BLaER1 treated with 17β-estradiol and CSF1 and Interleukin-3, amounts not matched to agents 10 nM and 100 nM (cell line): ENCODE measurements at regions not wholly inside any gene's neighbourhood (a gene's known extent, or its start where the extent isn't known, plus 50 kb on each side); places are given as distances from the start of the nearest gene placed in this dataset.
"Not testable (repeated sequence)": the region's sequence is repeated elsewhere in the genome, so short reads cannot be mapped to it uniquely, and the experiment has no call there.

ENCODE experiments used
- H3K27ac ChIP-seq, 11 experiments: shearing (Covaris generic); formaldehyde crosslinking; 2 replicates each; pipeline ENCODE4 v1.8.1; 2022
- H3K27me3 ChIP-seq, 11 experiments: shearing (Covaris generic); formaldehyde crosslinking; 2 replicates each; pipeline ENCODE4 v1.8.1; 2022
- H3K36me3 ChIP-seq, 11 experiments: shearing (Covaris generic); formaldehyde crosslinking; 2 replicates each; pipeline ENCODE4 v1.8.1; 2022
- H3K4me1 ChIP-seq, 10 experiments: shearing (Covaris generic); formaldehyde crosslinking; 2 replicates each; pipeline ENCODE4 v1.8.1; 2022
- H3K4me2 ChIP-seq, 11 experiments: shearing (Covaris generic); formaldehyde crosslinking; 2 replicates each; pipeline ENCODE4 v1.8.1; 2022
- H3K4me3 ChIP-seq, 10 experiments: shearing (Covaris generic); formaldehyde crosslinking; 2 replicates each; pipeline ENCODE4 v1.8.1; 2022
- H3K9ac ChIP-seq, 11 experiments: shearing (Covaris generic); formaldehyde crosslinking; 2 replicates each; pipeline ENCODE4 v1.8.1; 2022
- H3K9me3 ChIP-seq, 11 experiments: shearing (Covaris generic); formaldehyde crosslinking; replicated peaks in 1 of 11; 2 replicates each; pipeline ENCODE4 v1.8.1; 2022
- H4K20me1 ChIP-seq, 11 experiments: shearing (Covaris generic); formaldehyde crosslinking; 2 replicates each; pipeline ENCODE4 v1.8.1; 2022
- Cebpa-rat ChIP-seq, 11 experiments: shearing (Covaris generic); IDR thresholded peaks; 2 replicates each; pipeline ENCODE4 v1.8.1; 2022

- no peak overlapping the region for H3K4me2 ChIP-seq
- no peaks in the 10 kb centered on the region for H3K4me1 ChIP-seq
- no peak overlapping the region for H3K27ac ChIP-seq
- H3K9ac ChIP-seq, result no peak overlapping the region
- H4K20me1 ChIP-seq, result no peaks in the 10 kb centered on the region
- H3K36me3 ChIP-seq, result no peaks in the 10 kb centered on the region
- H3K4me3 ChIP-seq, result no peak overlapping the region
- no peak for TF ChIP-seq Cebpa-rat (IDR thresholded peaks at IDR 0.05)
- H3K9me3 ChIP-seq, result no peaks in the 10 kb centered on the region
- no peaks in the 10 kb centered on the region for H3K27me3 ChIP-seq
Observed at GRCh38 chr5:163248871-163249270, 188.5 kb upstream of the CCNG1 start.

DNA sequence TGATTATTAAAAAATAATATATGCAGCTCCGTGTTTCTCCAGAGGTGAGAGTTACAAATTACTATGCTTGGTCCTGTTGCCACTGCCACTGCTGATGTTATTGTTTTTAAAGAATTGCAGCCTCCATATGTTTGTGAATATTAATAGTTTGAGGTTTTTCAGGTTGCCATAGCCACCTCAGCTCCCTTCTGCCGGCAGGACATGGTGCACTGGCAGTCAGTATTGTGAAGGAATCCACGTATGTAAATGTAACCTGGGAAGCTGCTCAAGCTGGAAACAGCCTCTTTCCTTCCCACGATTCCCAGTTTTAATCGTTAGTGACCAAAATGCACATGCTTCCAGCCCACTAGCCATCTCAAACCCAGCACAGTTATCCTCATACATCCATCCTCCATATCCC, 184.4 kb upstream of the CCNG1 start:
- no peak overlapping the region for H3K4me2 ChIP-seq
- H3K4me1 ChIP-seq, result no peaks in the 10 kb centered on the region
- no peak overlapping the region for H3K27ac ChIP-seq
- no peaks in the 10 kb centered on the region for H3K36me3 ChIP-seq
- no peak overlapping the region for H3K9ac ChIP-seq
- H3K4me3 ChIP-seq, result no peak overlapping the region
- no peak for TF ChIP-seq Cebpa-rat (IDR thresholded peaks at IDR 0.05)
- H3K27me3 ChIP-seq, result no peaks in the 10 kb centered on the region
- H3K9me3 ChIP-seq, result no peaks in the 10 kb centered on the region
- H4K20me1 ChIP-seq, result no peaks in the 10 kb centered on the region

DNA sequence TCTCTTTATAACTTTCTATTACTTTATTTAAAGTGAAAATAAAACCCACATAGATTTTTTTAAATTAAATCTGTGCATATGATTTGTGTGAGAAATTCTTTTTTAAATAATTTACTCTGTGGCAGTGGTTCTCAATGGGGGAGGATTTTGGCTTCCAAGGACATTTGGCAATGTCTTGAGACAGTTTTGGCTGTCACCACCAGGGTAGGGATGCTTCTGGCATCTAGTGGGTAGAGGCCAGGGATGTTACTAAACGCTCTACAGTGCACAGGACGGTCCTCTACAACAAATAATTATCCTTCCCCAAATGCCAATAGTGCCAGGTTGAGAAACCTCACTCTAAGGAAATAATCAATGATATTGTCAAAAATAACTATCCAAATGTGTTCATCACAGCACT, 177.9 kb upstream of the CCNG1 start:
- TF ChIP-seq Cebpa-rat (IDR thresholded peaks at IDR 0.05), result no peak
- H3K4me1 ChIP-seq, result no peaks in the 10 kb centered on the region
- H3K9me3 ChIP-seq, result peaks cover 0 to 8% (median 0%) of the 10 kb centered on the region in 11 experiments; a peak in 3 of 22 replicates
- no peak overlapping the region for H3K27ac ChIP-seq
- H3K4me3 ChIP-seq, result no peak overlapping the region
- H3K36me3 ChIP-seq, result no peaks in the 10 kb centered on the region
- H3K27me3 ChIP-seq, result no peaks in the 10 kb centered on the region
- no peak overlapping the region for H3K9ac ChIP-seq
- no peaks in the 10 kb centered on the region for H4K20me1 ChIP-seq
- H3K4me2 ChIP-seq, result no peak overlapping the region

DNA sequence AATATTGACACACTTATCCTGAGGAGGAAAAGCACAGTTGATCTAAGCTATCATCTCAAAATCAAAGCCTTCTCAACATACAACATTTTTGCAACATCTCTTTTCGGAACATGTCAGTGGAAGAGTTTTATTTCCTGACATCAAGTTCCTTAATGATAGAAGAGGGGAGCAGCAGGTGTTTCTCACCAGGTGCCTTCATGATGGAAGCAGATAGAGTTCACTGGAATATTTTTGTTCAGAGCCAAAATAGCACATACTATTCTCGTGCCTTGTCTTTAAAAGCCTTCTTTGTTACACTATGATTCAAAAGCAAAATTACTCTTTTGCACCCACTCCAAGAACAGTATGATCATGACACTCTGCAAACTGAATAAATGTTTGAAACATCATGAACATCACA, 176.9 kb upstream of the CCNG1 start:
- no peak overlapping the region for H3K27ac ChIP-seq
- no peak overlapping the region for H3K4me2 ChIP-seq
- peaks cover 0 to 8% (median 0%) of the 10 kb centered on the region in 11 experiments; a peak in 3 of 22 replicates for H3K9me3 ChIP-seq
- TF ChIP-seq Cebpa-rat (IDR thresholded peaks at IDR 0.05), result no peak
- H3K9ac ChIP-seq, result no peak overlapping the region
- no peaks in the 10 kb centered on the region for H3K4me1 ChIP-seq
- H3K36me3 ChIP-seq, result no peaks in the 10 kb centered on the region
- no peak overlapping the region for H3K4me3 ChIP-seq
- H4K20me1 ChIP-seq, result no peaks in the 10 kb centered on the region
- H3K27me3 ChIP-seq, result no peaks in the 10 kb centered on the region

DNA sequence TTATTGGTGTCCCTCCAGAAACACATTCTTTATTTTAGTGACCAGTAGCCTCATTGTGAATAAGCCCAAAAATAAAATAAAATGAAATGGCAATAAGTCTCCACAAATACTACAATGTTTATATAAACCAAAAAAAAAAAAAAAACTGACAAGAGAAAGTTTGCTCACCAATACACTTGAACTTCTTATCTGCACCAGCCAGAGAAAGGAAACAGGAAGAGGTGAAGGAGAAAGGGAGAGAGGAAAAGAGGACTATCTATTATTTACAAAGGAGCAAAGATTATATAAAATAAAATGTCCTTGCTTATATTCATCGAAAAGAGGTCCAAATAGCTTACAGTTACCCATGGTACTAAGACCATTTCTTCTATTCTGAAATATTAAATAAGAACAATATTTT, 176.4 kb upstream of the CCNG1 start:
- Histone ChIP-seq H3K4me2 (no peak overlapping the region), H3K9ac (no peak overlapping the region), H3K36me3 (no peaks in the 10 kb centered on the region), H3K4me3 (no peak overlapping the region), H3K9me3 (peaks cover 0 to 8% (median 0%) of the 10 kb centered on the region in 11 experiments; a peak in 3 of 22 replicates), H3K27ac (no peak overlapping the region), H3K4me1 (no peaks in the 10 kb centered on the region), H4K20me1 (no peaks in the 10 kb centered on the region), H3K27me3 (no peaks in the 10 kb centered on the region)
- no peak for TF ChIP-seq Cebpa-rat (IDR thresholded peaks at IDR 0.05)

DNA sequence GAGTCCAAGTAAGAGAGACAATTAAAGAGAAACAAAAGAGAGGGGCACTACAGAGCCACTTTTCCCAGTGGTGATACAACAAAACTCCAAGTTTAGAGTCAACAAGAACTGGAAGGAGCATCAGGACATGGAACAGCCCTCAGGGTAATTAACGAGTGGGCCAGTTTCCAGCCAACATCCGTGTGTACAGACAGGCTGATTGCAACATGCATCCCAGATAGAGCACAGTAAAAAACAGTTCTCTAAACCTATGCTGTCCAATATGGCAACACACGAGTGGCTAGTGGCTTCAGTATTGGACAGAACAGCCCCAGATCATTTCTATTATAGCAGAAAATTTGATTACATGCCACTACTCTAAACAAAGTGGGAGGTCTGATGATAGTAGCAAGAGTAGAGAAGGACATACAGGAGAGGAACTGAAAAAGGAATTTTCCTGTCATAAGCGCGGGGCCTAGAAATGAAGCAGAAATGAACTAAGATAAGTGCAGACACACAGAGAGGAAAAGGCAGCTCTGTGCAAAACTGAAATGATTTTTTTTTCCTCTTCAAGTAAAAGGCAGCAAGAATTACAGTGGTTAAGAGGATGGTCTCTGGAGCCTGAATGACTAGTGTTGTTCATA, 175.6 kb upstream of the CCNG1 start:
- H3K36me3 ChIP-seq, result no peaks in the 10 kb centered on the region
- TF ChIP-seq Cebpa-rat (IDR thresholded peaks at IDR 0.05), result no peak
- no peaks in the 10 kb centered on the region for H3K27me3 ChIP-seq

GRCh38 chr5:163266249-163266648, 171.1 kb upstream of the CCNG1 start:
- H3K27me3 ChIP-seq, H3K4me3 ChIP-seq, H3K36me3 ChIP-seq, H3K4me1 ChIP-seq, H3K9ac ChIP-seq, H4K20me1 ChIP-seq, H3K27ac ChIP-seq, H3K4me2 ChIP-seq, H3K9me3 ChIP-seq: not testable (repeated sequence)

More for the DNA sequence above, 175.6 kb upstream of the CCNG1 start:
- Histone ChIP-seq H3K9me3 (peaks cover 0 to 8% (median 0%) of the 10 kb centered on the region in 11 experiments; a peak in 3 of 22 replicates), H3K4me1 (no peaks in the 10 kb centered on the region), H4K20me1 (no peaks in the 10 kb centered on the region), H3K4me2 (no peak overlapping the region), H3K4me3 (no peak overlapping the region), H3K9ac (no peak overlapping the region), H3K27ac (no peak overlapping the region)

- no peaks in the 10 kb centered on the region for H3K36me3 ChIP-seq
- no peaks in the 10 kb centered on the region for H3K27me3 ChIP-seq
- H4K20me1 ChIP-seq, result no peaks in the 10 kb centered on the region
- H3K27ac ChIP-seq, result no peak overlapping the region
- H3K4me2 ChIP-seq, result no peak overlapping the region
- no peak overlapping the region for H3K9ac ChIP-seq
- H3K4me1 ChIP-seq, result no peaks in the 10 kb centered on the region
- H3K4me3 ChIP-seq, result no peak overlapping the region
- H3K9me3 ChIP-seq, result peaks cover 10 to 17% (median 13%) of the 10 kb centered on the region in 11 experiments; a peak in 18 of 22 replicates
- TF ChIP-seq Cebpa-rat (IDR thresholded peaks at IDR 0.05), result no peak
Observed at GRCh38 chr5:163269624-163270023, 167.8 kb upstream of the CCNG1 start.

GRCh38 chr5:163276466-163276865, 160.9 kb upstream of the CCNG1 start:
- no peak overlapping the region for H3K4me3 ChIP-seq
- H3K4me2 ChIP-seq, result no peak overlapping the region
- H3K9me3 ChIP-seq, result peaks cover 10 to 17% (median 13%) of the 10 kb centered on the region in 11 experiments; a peak in 18 of 22 replicates
- TF ChIP-seq Cebpa-rat (IDR thresholded peaks at IDR 0.05), result no peak
- H4K20me1 ChIP-seq, result no peaks in the 10 kb centered on the region
- H3K36me3 ChIP-seq, result no peaks in the 10 kb centered on the region
- H3K27ac ChIP-seq, result no peak overlapping the region
- H3K9ac ChIP-seq, result no peak overlapping the region
- H3K27me3 ChIP-seq, result no peaks in the 10 kb centered on the region
- no peaks in the 10 kb centered on the region for H3K4me1 ChIP-seq

- not testable (repeated sequence) for H4K20me1 ChIP-seq, H3K9ac ChIP-seq, H3K9me3 ChIP-seq, H3K4me3 ChIP-seq, H3K4me2 ChIP-seq, H3K27me3 ChIP-seq, H3K27ac ChIP-seq, H3K4me1 ChIP-seq, H3K36me3 ChIP-seq
Observed at GRCh38 chr5:163280897-163281296, 156.5 kb upstream of the CCNG1 start.
